NCI-H2227 treated with DMSO at 0.1 percent for 48 hours (cell line): ENCODE measurements at regions not wholly inside any gene's neighbourhood (a gene's known extent, or its start where the extent isn't known, plus 50 kb on each side); places are given as distances from the start of the nearest gene placed in this dataset.

Experiments used
- DNase-seq: peaks from one replicate; lab custom pipeline; 2025; lab: John Stamatoyannopoulos, UW

DNA sequence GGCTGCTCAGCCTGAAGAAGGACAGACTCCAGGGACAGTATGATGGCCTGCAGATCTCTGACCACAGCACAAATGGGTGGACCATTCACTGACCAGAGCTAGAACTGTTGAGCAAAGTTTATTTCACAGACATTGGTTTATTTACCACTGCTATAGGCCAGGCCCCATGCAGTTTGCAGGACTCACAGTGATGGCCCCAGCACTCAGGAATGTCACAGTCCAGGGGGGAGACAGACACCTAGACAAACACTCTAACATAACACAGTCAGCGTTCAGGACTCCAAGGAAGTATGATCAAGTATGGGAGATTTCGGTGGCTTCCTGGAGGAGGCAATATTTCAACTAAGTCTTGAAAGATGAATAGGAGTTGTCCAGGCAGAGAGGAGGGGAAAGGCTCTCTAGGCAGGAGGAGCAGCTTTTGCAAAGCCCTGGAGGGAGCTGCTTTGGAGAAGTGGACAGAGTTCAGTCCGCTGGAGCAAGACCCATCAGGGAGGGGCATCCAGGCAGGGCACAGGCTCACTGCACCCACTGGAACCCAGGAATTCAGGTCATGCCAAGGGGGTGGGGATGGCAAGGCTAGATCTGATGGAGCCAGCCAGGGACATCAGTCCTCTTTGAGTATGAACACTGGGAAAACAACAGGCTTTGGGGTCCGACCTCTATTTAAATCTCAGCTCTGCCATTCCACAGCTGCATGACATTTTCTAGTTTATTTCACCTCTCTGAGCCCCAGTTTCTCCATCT lies 454.3 kb downstream of the MATN1 start:
- DNase-seq: no peak

- no peak for DNase-seq
These were observed 455.5 kb downstream of the MATN1 start for GRCh38 chr1:30267856-30268255.

DNA sequence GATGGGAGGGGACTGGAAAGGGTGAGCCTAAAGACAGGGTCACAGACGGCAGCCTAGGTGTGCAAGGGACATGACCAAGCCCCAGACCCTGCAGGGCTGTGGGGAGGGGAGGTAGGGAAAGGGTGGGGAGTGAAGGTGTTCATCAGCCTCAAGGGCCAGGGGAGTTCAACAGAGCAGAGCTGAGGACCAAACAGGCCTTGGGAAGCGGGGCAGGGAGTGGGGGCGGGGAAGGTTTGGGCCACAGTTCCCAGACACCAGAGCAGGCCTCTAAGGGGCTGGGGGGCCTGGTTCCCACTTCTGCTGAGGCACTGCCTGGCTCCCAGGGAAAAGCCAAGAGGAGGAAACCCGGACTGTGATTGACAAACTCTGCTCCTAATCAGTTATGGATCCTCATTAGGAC lies 456.3 kb downstream of the MATN1 start:
- no peak for DNase-seq

GRCh38 chr1:30265127-30266070 lies 458.0 kb downstream of the MATN1 start:
- no peak for DNase-seq

- no peak for DNase-seq
These were observed 458.7 kb downstream of the MATN1 start for GRCh38 chr1:30264672-30265025.

- DNase-seq: no peak
These were observed 459.3 kb downstream of the MATN1 start for GRCh38 chr1:30263888-30264671.

DNA sequence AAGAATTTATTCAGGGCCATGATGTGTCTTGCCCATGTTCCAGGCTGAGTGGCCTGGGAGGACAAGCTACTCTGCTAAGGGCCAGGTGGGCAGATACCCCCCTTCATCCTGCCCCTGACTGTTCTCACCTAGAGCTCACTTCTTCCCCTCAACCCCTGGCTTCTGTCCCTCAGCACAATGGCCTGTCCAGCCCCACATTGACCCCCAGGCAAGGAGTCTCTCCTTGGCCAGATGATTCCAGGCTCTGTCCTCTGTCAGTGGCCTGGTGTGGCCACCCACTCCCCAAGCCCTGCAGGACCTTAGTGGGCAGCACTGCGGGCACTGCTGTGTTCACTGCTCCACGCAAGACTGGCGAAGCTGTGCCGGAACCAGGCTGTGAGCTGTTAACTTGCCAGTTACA lies 460.0 kb downstream of the MATN1 start:
- DNase-seq: no peak

DNA sequence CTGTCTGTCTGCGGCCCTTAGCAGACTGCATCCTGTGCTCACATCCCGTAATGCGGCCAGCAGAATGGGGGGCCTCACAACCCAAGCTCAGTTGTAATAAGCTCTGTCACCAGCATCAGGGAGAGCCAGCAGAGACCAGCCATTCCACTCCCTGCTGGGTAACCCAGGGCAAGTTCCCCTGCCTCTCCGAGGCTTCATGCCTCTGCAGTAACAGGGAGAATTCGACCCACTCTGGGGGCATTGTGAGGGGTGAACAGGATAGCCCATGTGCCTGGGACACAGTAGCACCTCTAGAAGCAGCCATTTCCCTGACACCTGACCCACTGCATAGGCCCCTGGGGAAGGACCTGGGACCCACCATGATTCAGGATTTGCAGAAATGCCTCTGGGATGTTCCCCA lies 461.2 kb downstream of the MATN1 start:
- no peak for DNase-seq

DNA sequence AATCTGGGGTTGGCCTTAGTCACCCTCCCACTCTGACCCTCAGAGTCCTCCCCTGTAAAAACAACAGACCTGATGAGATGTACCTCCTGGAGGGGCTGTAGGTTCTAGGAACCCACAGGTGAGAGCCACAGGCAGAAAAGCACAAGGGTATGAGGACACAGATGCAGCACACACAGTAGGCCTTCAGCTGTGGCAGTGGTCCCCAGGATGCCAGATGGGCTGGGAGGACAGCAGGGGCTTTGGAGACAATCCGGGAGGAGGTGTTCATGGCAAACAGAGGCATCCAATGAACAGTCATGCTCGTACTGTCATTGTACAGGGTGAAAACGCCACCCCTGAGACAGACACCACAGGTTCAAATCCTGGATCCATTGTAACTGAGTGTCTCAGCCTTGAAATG lies 463.1 kb downstream of the MATN1 start:
- no peak for DNase-seq

GRCh38 chr1:30259631-30260030 lies 463.8 kb downstream of the MATN1 start:
- no peak for DNase-seq

DNA sequence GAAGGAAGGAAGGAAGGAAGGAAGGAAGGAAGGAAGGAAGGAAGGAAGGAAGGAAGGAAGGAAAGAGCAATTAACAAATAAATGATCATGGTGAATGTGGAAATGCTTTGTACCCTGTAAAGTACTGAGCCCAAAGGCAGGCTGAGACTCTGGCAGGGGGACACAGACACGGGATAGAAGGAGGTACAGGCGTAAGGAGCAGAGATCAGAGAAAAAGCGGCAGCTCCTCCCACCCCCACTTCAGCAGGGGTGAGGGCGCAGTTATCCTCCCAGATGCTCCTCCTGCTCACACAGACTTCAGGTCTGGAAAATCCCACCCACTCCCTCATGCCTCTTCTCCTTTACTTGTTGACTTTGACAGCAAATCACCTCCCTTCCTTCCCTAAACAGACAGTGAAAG lies 464.5 kb downstream of the MATN1 start:
- DNase-seq: peak; percentile 69

- no peak for DNase-seq
These were observed 464.9 kb downstream of the MATN1 start for GRCh38 chr1:30258471-30258870.

DNA sequence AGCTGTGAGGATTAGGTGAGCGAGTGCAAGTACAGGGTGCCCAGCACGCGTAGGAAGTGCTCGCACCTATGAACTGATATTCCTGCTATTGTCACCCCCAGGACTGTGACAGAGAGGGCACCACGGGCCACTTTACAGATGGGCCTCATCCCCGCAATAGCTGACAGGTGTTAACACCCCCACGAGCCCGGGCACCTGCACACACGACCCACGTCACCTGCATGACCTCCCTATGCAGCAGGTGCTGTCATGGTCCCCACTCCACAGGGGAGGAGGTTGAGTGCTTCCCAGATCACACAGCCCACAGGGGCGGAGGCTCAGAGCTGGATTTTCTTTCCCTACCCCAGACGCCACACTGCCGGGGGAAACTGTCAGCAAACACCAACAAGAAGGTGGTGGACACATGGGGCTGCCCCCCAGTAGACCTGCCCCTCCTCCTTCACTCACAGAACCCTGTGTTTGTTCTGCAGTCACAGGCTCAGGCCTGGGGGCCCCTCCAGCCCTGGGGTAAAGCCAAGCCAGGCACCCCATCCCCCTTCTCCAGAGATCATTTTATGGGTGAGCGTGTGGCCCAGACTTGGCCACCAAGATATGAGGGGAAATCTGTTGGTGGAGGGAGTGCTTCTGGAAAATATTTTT lies 465.5 kb downstream of the MATN1 start:
- DNase-seq: no peak

- no peak for DNase-seq
These were observed 466.1 kb downstream of the MATN1 start for GRCh38 chr1:30257322-30257721.

DNA sequence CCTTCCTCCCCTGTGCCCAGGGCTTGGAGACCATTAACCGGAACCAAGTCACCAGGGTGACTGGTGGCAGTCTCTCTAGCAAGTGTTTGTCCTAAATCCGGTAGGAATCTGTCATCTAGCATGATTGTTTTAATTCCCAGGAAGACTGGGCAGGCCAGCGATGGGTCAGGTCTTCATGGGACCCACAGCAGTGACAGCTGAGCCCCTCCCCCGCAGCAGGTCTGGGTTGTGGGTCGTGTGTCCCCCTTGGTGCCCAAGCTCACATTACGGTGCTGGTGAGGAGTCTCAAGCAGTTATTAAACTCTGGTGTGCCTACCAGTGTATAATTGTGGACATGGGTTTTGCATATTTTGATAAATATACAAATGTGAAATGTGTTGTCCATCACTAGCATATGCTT lies 466.5 kb downstream of the MATN1 start:
- no peak for DNase-seq

GRCh38 chr1:30255111-30255724 lies 468.2 kb downstream of the MATN1 start:
- DNase-seq: no peak

DNA sequence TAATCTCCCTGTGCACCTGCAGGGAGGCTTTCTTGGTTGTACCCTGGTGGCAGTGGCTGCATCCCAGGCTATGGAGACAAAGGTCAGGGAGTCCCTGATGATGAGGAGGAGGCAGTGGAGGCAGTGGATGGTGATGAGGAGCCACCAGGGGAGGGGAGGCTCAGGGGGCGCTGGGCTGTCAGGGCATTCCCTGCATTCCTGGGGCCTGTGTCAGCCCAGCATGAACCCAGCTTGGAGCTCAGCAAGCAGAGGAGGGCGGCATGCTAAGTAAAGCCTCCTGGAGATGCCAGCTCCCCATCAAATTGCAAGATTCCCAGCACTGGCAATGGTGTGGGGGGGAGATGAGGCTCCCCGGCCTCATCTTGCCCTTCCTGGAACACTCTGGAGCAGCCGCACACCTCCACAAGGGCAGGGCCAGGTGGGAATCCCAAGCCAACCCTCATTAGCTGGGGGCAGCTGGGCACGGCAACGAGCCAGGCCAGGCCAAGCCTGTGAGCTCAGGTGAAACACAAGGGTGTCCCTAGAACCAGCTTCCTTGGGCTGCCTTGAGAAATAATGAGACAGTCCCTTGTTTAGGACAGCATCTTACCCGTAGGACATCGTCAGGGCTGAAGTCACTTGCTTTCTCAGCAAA lies 469.5 kb downstream of the MATN1 start:
- DNase-seq: no peak

GRCh38 chr1:30253361-30253760 lies 470.0 kb downstream of the MATN1 start:
- DNase-seq: no peak

GRCh38 chr1:30250984-30251850 lies 472.2 kb downstream of the MATN1 start:
- no peak for DNase-seq

- DNase-seq: peak; percentile 24
These were observed 472.9 kb downstream of the MATN1 start for GRCh38 chr1:30250338-30250983.
